IPS-NIHi7 (cell line): ENCODE measurements at regions not wholly inside any gene's neighbourhood (a gene's known extent, or its start where the extent isn't known, plus 50 kb on each side); places are given as distances from the start of the nearest gene placed in this dataset.
"Not testable (repeated sequence)": the region's sequence is repeated elsewhere in the genome, so short reads cannot be mapped to it uniquely, and the experiment has no call there.

ENCODE experiments used
- DNase-seq: peaks from one replicate; pipeline ENCODE4 v3.0.0; 2012; ENCODE audit warnings: mixed read lengths; ENCODE audit errors: extremely low spot score

DNA sequence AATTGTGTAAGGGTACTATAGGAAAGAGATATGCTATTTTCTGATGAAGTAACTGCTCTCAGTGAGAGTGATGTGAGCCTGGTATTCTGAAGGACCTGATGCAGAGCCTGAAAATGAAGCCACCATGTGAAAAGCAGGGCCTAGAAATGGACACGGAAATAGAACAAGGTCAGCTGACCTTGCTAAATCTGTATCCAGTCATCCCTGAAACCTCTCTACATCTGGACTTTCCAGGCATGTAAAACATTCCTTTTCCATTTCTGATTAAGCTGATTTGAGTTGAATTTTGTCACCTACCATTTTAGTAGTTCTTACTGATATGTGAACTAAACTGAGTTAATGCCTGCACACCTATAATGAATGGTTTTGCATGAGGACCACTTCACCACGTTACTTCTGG, 72.4 kb upstream of the NEIL3 start:
- no peak for DNase-seq

DNA sequence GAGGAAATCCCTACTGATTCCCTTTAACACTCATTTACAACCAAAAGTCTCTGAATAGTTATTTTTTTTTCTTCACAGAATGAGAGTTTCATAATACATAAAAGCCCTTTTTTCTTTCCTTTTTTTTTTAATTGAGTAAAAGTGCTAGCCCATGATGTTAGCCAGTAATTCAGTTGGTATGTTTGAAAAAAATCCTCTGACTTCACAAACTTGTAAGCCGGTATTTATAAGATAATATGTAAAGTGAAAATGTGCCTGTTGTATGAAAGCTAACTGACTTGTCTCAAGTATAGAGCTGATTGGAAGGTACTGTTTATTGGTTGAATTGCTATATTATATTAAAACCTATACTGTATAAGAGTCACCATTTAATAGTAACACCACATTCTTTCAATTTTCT, 70.2 kb upstream of the NEIL3 start:
- DNase-seq = no peak

DNA sequence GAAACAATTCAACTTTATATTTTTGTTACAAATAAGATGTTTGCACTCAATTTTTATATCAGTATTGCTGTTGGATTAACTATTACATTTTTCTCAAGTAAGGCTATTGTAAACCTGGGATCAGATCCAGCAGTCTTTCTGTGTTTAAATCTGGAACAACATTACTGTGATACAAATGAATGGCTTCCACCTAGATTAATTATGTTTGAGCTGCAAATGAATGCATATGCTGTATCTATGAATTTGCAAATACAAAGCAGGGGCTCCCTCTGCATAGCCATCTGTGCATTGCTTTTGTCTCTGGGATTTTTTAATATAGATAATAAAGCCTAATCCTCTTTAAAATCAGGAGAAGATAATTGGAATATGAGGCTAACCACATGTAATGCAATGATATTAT, 69.8 kb upstream of the NEIL3 start:
- DNase-seq = no peak

- DNase-seq = no peak
These were observed 66.9 kb upstream of the NEIL3 start for GRCh38 chr4:177242651-177243286.

- DNase-seq = no peak
These were observed 62.8 kb upstream of the NEIL3 start for GRCh38 chr4:177246641-177247584.

GRCh38 chr4:177250056-177250696, 59.5 kb upstream of the NEIL3 start:
- peak; percentile 85 for DNase-seq

DNA sequence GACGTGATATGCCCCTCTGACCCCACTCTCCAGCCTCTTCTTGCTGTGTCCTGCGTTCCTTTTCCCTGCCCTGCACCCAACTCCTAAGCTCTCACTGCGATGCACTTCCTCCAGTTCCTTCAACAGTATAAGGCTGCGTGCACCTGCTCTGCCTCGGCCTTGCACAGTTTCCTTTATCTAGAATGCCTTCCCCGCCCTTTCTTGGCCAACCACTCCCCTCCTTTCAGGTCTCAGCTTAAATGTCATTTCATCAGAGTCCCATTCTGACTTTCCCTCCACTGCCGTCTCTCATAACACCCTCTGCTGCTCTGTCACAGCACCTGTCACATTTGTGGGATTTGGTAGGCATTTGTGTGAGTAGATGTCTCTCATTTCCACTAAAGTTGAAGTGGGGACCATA, 58.4 kb upstream of the NEIL3 start:
- DNase-seq = no peak

DNA sequence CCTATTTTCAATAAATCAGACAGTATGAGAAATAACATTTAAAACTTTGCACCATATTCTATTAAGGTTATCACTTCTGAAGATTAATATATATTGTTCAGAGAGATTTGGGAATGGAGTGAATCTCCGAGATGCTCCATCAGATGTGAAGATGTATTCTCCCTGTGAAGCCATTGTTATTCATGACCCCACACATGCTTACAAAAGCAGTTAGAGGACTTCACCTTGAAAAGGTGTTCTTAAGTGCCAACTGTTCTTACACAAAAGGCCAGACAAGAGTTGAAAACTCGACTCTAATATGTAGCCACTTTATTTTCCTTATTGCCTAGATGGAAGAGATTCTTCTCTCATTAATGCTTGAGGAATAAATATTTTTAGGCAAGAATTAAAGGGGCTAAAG, 54.3 kb upstream of the NEIL3 start:
- no peak for DNase-seq

- DNase-seq = no peak
These were observed 52.7 kb upstream of the NEIL3 start for GRCh38 chr4:177256950-177257349.

GRCh38 chr4:177259466-177259865, 50.2 kb upstream of the NEIL3 start:
- not testable (repeated sequence) for DNase-seq
